ENCODE measurements at regions not wholly inside any gene's neighbourhood (a gene's known extent, or its start where the extent isn't known, plus 50 kb on each side); places are given as distances from the start of the nearest gene placed in this dataset.

DNA sequence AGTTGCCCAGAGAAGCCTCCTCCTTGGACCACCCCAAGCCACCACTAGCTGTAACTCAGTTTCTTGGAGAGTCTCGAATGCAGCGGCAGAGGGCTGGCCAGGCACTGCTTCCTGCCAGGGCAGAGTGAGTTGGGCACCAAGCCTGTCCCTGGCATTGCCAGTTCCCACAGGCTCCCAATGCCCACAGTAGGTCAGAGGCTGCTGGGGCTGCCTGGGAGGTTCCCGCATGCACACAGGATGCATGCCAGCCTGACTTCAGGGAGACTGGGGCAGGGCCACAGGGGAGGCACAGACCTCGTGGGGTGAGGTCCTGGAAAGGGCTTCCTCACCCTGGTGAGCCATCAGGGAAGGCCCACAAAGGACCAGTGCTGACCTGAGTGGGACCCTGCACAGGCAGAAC lies 152.8 kb downstream of the ZNF248 start:
- no peak for TF ChIP-seq FOXK2 (IDR thresholded peaks at IDR 0.05)
- TF ChIP-seq TARDBP (IDR thresholded peaks at IDR 0.05), result no peak
- TF ChIP-seq FOXM1 (IDR thresholded peaks at IDR 0.05; ENCODE audit: borderline replicate concordance), result no peak
- TF ChIP-seq L3MBTL2 (conservative IDR thresholded peaks at IDR 0.05), result no peak
- TF ChIP-seq, protein P1, sequence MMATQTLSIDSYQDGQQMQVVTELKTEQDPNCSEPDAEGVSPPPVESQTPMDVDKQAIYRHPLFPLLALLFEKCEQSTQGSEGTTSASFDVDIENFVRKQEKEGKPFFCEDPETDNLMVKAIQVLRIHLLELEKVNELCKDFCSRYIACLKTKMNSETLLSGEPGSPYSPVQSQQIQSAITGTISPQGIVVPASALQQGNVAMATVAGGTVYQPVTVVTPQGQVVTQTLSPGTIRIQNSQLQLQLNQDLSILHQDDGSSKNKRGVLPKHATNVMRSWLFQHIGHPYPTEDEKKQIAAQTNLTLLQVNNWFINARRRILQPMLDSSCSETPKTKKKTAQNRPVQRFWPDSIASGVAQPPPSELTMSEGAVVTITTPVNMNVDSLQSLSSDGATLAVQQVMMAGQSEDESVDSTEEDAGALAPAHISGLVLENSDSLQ (IDR thresholded peaks at IDR 0.05), result no peak
- no peak for TF ChIP-seq SUZ12 (IDR thresholded peaks at IDR 0.05)
- TF ChIP-seq FOXA1 (IDR thresholded peaks at IDR 0.05), result no peak
- TF ChIP-seq SP1 (IDR thresholded peaks at IDR 0.05), result no peak
- TF ChIP-seq ARNT (IDR thresholded peaks at IDR 0.05), result no peak
- TF ChIP-seq BHLHE40 (IDR thresholded peaks at IDR 0.05; ENCODE audit: borderline replicate concordance), result no peak
- no peak for TF ChIP-seq CTBP1 (IDR thresholded peaks at IDR 0.05; ENCODE audit: borderline replicate concordance)
- no peak for TF ChIP-seq NFRKB (IDR thresholded peaks at IDR 0.05)
- TF ChIP-seq HDGF (IDR thresholded peaks at IDR 0.05; ENCODE audit: borderline replicate concordance), result no peak
- TF ChIP-seq ZNF384 (IDR thresholded peaks at IDR 0.05), result no peak
- no peak for DNase-seq (ENCODE audit: extremely low spot score)
- CTCF ChIA-PET, result no interaction called here
- POLR2A ChIA-PET, result no interaction called here

- POLR2A ChIA-PET, result no interaction called here
- TF ChIP-seq L3MBTL2 (conservative IDR thresholded peaks at IDR 0.05) (no peak), SP1 (IDR thresholded peaks at IDR 0.05) (no peak), SUZ12 (IDR thresholded peaks at IDR 0.05) (no peak), FOXA1 (IDR thresholded peaks at IDR 0.05) (no peak), ARNT (IDR thresholded peaks at IDR 0.05) (no peak), BHLHE40 (IDR thresholded peaks at IDR 0.05; ENCODE audit: borderline replicate concordance) (no peak), FOXK2 (IDR thresholded peaks at IDR 0.05) (no peak), ZNF384 (IDR thresholded peaks at IDR 0.05) (no peak), HDGF (IDR thresholded peaks at IDR 0.05; ENCODE audit: borderline replicate concordance) (no peak), TARDBP (IDR thresholded peaks at IDR 0.05) (no peak), CTBP1 (IDR thresholded peaks at IDR 0.05; ENCODE audit: borderline replicate concordance) (no peak), NFRKB (IDR thresholded peaks at IDR 0.05) (no peak), ELF4 (IDR thresholded peaks at IDR 0.05) (no peak), FOXM1 (IDR thresholded peaks at IDR 0.05; ENCODE audit: borderline replicate concordance) (no peak), LEF1 (IDR thresholded peaks at IDR 0.05; ENCODE audit: borderline replicate concordance) (no peak)
- TF ChIP-seq, protein P1 (IDR thresholded peaks at IDR 0.05), result no peak
- CTCF ChIA-PET, result no interaction called here
- no peak for DNase-seq (ENCODE audit: extremely low spot score)
These were observed 153.5 kb downstream of the ZNF248 start for GRCh38 chr10:37703833-37704382.

DNA sequence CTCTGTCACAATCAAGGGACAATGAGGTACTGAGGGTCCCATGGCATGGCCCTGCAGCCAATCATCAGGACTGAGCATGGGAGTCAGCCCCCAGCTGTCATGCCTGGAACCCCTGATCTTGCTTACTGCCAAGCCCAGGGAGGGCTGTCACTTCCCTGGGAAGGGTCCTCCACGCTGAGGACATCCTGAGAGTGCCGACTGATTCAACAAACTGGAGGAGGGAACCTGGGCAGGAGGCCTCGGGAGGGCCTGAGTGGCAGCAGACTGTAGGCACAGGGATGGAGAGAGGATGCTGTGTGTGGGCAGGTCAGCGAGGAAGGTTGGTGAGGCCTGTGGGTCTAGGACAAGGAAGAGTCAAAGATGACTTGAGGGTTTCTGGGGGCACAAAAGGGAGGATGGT lies 154.3 kb downstream of the ZNF248 start:
- POLR2A ChIA-PET, result no interaction called here

DNA sequence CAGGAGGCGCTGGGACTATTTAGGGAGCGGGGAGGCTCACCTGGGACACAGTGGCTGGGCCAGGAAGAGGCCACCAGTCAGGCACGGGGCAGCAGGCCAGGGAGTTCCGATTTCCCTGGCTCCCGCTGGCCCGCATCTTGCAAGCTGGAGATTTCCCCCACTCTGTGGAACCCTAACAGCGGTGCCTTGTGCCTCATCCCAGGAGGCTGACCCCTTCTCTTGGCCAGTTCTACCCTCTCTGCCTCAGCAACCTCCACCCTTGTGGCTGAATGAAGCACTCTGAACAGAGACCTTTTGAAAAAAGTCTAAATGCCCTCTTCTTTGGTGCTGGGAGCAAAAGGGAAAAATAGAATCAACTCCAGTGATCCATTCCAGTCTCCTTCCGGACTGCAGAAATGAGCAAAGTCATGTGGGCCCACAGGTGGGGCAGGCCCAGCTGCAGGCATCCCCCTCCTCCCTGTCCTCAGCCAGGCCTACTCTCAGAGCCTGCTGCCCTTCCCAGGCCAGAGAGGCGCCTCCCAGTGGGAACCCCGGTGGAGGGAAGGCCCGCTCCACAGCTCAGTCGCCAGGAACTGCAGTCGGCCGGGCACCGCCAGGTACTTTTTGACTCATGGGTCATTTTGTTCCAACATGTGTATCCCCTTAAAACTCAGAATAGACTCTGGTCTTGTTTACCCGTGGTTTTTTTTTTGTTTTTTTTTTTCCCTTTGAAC lies 155.5 kb downstream of the ZNF248 start:
- no peak for DNase-seq (ENCODE audit: extremely low spot score)
- CTCF ChIA-PET, result no interaction called here
- no peak for TF ChIP-seq LEF1 (IDR thresholded peaks at IDR 0.05; ENCODE audit: borderline replicate concordance)
- TF ChIP-seq ZNF384 (IDR thresholded peaks at IDR 0.05), result no peak
- TF ChIP-seq NFRKB (IDR thresholded peaks at IDR 0.05), result no peak
- no peak for TF ChIP-seq FOXA1 (IDR thresholded peaks at IDR 0.05)
- TF ChIP-seq FOXM1 (IDR thresholded peaks at IDR 0.05; ENCODE audit: borderline replicate concordance), result no peak
- TF ChIP-seq SP1 (IDR thresholded peaks at IDR 0.05), result no peak
- TF ChIP-seq HDGF (IDR thresholded peaks at IDR 0.05; ENCODE audit: borderline replicate concordance), result no peak
- no peak for TF ChIP-seq SUZ12 (IDR thresholded peaks at IDR 0.05)
- no peak for TF ChIP-seq TARDBP (IDR thresholded peaks at IDR 0.05)
- no peak for TF ChIP-seq CTBP1 (IDR thresholded peaks at IDR 0.05; ENCODE audit: borderline replicate concordance)
- POLR2A ChIA-PET, result no interaction called here

More for the DNA sequence above, 154.3 kb downstream of the ZNF248 start:
- TF ChIP-seq SP1 (IDR thresholded peaks at IDR 0.05), result no peak
- no peak for TF ChIP-seq ZNF384 (IDR thresholded peaks at IDR 0.05)
- no peak for TF ChIP-seq ELF4 (IDR thresholded peaks at IDR 0.05)
- no peak for TF ChIP-seq FOXM1 (IDR thresholded peaks at IDR 0.05; ENCODE audit: borderline replicate concordance)
- TF ChIP-seq ARNT (IDR thresholded peaks at IDR 0.05), result no peak
- TF ChIP-seq LEF1 (IDR thresholded peaks at IDR 0.05; ENCODE audit: borderline replicate concordance), result no peak
- TF ChIP-seq, protein P1 (IDR thresholded peaks at IDR 0.05), result no peak
- TF ChIP-seq FOXA1 (IDR thresholded peaks at IDR 0.05), result no peak
- no peak for TF ChIP-seq BHLHE40 (IDR thresholded peaks at IDR 0.05; ENCODE audit: borderline replicate concordance)
- TF ChIP-seq FOXK2 (IDR thresholded peaks at IDR 0.05), result no peak
- TF ChIP-seq HDGF (IDR thresholded peaks at IDR 0.05; ENCODE audit: borderline replicate concordance), result no peak
- no peak for TF ChIP-seq SUZ12 (IDR thresholded peaks at IDR 0.05)
- TF ChIP-seq NFRKB (IDR thresholded peaks at IDR 0.05), result no peak
- no peak for DNase-seq (ENCODE audit: extremely low spot score)
- CTCF ChIA-PET, result interaction anchor here (0.7 kb wide), 1 partner anchor 250 kb away, joined by 3 read pairs; no protein-coding TSS in a partner anchor

GRCh38 chr10:37700886-37701780 lies 156.3 kb downstream of the ZNF248 start:
- POLR2A ChIA-PET, result no interaction called here
- no peak for DNase-seq (ENCODE audit: extremely low spot score)
- TF ChIP-seq SUZ12 (IDR thresholded peaks at IDR 0.05) (no peak), FOXA1 (IDR thresholded peaks at IDR 0.05) (no peak), NFRKB (IDR thresholded peaks at IDR 0.05) (no peak), TARDBP (IDR thresholded peaks at IDR 0.05) (no peak), L3MBTL2 (conservative IDR thresholded peaks at IDR 0.05) (no peak), SP1 (IDR thresholded peaks at IDR 0.05) (no peak)
- TF ChIP-seq, protein P1 (IDR thresholded peaks at IDR 0.05), result no peak
- CTCF ChIA-PET, result no interaction called here
